ENCODE measurements at regions not wholly inside any gene's neighbourhood (a gene's known extent, or its start where the extent isn't known, plus 50 kb on each side); places are given as distances from the start of the nearest gene placed in this dataset.

GRCh38 chr10:21315645-21316220 is 209.7 kb downstream of the SKIDA1 start:
- no peak for DNase-seq

- no peak for DNase-seq
These were observed 210.4 kb downstream of the SKIDA1 start for GRCh38 chr10:21314906-21315644.

GRCh38 chr10:21314111-21314626 is 211.3 kb downstream of the SKIDA1 start:
- DNase-seq = no peak

- DNase-seq = no peak
These were observed 211.8 kb downstream of the SKIDA1 start for GRCh38 chr10:21313691-21314090.

GRCh38 chr10:21311426-21311825 is 214.1 kb downstream of the SKIDA1 start:
- DNase-seq = no peak

- DNase-seq = no peak
These were observed 216.1 kb downstream of the SKIDA1 start for GRCh38 chr10:21309427-21309826.

- DNase-seq = no peak
These were observed 216.5 kb downstream of the SKIDA1 start for GRCh38 chr10:21308946-21309345.

GRCh38 chr10:21308018-21308417 is 217.5 kb downstream of the SKIDA1 start:
- no peak for DNase-seq

- DNase-seq = no peak
These were observed 220.9 kb downstream of the SKIDA1 start for GRCh38 chr10:21304608-21305007.

- DNase-seq = no peak
These were observed 221.3 kb downstream of the SKIDA1 start for GRCh38 chr10:21304198-21304597.

- no peak for DNase-seq
These were observed 224.9 kb downstream of the SKIDA1 start for GRCh38 chr10:21300551-21300950.

- no peak for DNase-seq
These were observed 226.2 kb downstream of the SKIDA1 start for GRCh38 chr10:21299330-21299729.

GRCh38 chr10:21298701-21299100 is 226.8 kb downstream of the SKIDA1 start:
- no peak for DNase-seq

GRCh38 chr10:21297603-21298383 is 227.7 kb downstream of the SKIDA1 start:
- DNase-seq = no peak

- no peak for DNase-seq
These were observed 228.7 kb downstream of the SKIDA1 start for GRCh38 chr10:21296575-21297355.

GRCh38 chr10:21293518-21294356 is 231.7 kb downstream of the SKIDA1 start:
- no peak for DNase-seq

- DNase-seq = no peak
These were observed 232.5 kb downstream of the SKIDA1 start for GRCh38 chr10:21292763-21293517.

- DNase-seq = no peak
These were observed 234.9 kb downstream of the SKIDA1 start for GRCh38 chr10:21290499-21291160.

GRCh38 chr10:21289961-21290360 is 235.5 kb downstream of the SKIDA1 start:
- DNase-seq = no peak

- no peak for DNase-seq
These were observed 236.2 kb downstream of the SKIDA1 start for GRCh38 chr10:21289271-21289670.
